ENCODE measurements at regions not wholly inside any gene's neighbourhood (a gene's known extent, or its start where the extent isn't known, plus 50 kb on each side); places are given as distances from the start of the nearest gene placed in this dataset.

DNA sequence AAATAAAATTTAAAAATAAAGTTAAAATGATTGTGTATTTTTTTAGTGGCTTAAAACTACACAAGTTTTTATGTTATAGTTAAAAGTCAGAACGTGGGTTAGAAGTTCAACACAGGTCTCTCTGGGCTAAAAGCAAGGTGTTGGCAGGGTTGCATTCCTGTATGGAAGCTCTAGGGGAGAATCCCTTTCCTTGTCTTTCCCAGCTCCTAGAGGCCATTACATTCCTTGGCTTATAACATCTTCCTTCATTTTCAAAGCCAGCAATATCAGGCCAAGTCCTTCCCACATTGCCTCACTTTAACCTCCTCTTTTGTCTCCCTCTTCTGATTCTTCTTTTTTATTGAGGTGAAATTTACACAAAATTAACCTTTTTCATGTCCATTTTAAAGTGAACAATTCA is 52.4 kb upstream of the EEPD1 start:
- DNase-seq (ENCODE audit: low spot score) = no peak

All from GM03348 (cell line).